Astrocyte of the spinal cord (primary cell): ENCODE measurements at regions not wholly inside any gene's neighbourhood (a gene's known extent, or its start where the extent isn't known, plus 50 kb on each side); places are given as distances from the start of the nearest gene placed in this dataset.

ENCODE experiments used
- DNase-seq: peaks from one replicate; pipeline ENCODE4 v3.0.0; 2011; ENCODE audit warnings: low read depth, low spot score
- H3K4me3 ChIP-seq: 2 replicates; pipeline ENCODE4 v1.5.1; 2011; ENCODE audit warnings: low read depth, mild to moderate bottlenecking, low read length, moderate library complexity
- in situ Hi-C: cut with HindIII; loops from 2 replicates; pipeline ENCODE4 v1.10.0; 2017; ENCODE audit warnings: low sequenced_read_pairs
- TF ChIP-seq, protein P1 (sequence below): IDR thresholded peaks from 2 replicates; pipeline ENCODE4 v1.5.1; 2012; ENCODE audit warnings: low read depth, mild to moderate bottlenecking, low read length, inconsistent platforms

DNA sequence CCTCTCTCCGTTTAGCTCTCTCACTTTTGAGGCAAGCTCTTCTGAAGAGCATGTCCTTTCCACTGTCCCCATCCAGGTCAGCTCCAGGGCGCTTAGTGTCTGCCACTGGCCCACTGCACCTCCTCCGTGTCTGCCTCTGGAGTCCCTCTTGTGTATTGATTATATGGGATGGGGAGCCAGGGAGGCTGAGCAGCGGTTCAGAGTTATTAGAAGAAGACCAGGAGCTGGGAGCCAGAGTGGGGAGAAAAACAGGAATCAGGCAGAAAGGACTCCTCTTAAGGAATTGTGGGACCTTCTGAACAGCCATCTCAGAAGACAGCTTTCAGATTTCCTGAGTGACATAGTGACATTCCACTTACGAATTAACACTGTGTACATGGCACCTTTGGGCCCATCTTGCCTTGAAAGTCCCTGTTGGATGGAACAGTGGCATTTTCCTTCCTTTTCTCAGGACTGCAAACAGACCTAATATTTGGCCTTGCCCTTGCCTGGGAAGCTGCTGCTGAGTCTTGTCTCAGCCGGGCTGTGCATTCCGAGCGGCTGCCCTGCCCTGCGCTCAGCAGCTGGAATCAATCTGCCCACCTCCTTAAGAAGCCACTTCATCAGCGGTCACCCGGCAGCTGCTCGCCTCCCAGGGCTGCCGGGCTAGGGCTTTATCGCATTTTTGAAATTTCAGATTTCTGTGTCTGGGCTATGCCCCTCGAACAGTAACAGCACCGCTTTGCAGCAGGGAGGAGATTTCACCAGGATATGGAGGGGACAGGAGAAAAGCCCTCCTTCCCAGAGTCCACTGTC is 81.1 kb upstream of the PRKG1 start:
- TF ChIP-seq, protein P1, sequence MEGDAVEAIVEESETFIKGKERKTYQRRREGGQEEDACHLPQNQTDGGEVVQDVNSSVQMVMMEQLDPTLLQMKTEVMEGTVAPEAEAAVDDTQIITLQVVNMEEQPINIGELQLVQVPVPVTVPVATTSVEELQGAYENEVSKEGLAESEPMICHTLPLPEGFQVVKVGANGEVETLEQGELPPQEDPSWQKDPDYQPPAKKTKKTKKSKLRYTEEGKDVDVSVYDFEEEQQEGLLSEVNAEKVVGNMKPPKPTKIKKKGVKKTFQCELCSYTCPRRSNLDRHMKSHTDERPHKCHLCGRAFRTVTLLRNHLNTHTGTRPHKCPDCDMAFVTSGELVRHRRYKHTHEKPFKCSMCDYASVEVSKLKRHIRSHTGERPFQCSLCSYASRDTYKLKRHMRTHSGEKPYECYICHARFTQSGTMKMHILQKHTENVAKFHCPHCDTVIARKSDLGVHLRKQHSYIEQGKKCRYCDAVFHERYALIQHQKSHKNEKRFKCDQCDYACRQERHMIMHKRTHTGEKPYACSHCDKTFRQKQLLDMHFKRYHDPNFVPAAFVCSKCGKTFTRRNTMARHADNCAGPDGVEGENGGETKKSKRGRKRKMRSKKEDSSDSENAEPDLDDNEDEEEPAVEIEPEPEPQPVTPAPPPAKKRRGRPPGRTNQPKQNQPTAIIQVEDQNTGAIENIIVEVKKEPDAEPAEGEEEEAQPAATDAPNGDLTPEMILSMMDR: no peak
- in situ Hi-C loops: no loop called here
- H3K4me3 ChIP-seq: no peak overlapping the region
- DNase-seq: no peak

DNA sequence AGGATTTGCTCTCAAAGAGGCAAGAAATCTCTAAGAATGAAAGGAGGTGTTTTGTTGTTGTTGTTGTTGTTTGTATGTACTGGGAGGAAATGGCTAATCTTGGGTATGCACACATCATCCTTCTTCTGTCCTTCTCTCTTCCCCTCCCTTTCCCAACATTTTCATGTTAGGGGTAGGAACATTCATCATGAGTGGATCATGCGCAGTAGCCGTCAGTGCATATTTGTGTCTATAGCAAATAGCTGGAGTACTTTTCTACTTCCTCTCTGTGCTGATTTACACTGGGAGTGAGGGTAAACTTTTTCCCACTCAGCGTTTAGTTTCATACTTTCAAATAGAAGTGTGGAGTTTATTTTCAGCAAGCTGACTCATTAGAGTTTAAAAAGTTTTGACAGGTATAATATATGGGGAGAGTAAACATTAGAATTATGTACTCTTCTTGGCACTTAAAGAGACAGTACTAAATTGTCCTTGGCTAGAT is 80.5 kb upstream of the PRKG1 start:
- no peak overlapping the region for H3K4me3 ChIP-seq
- no peak for DNase-seq
- TF ChIP-seq, protein P1: no peak
- in situ Hi-C loops: no loop called here

DNA sequence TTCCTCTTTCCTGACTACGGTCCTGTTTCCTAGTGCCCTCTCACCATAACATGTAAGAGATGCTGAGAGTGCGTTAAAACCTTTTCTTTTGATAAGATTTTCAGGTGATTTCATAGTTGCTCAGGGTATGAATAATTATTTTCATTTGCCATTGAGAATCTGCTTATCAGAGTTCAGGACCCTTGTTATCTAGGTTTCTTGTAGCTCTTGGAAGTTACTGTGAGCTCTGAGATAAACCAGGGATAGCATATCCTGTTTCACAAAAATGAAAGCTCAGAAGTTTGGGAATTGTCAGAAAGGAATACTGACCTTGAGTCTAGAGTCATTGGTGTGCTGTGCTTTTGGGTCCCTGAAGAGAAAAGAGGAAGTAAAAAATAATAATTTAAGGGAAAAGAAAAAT is 76.8 kb upstream of the PRKG1 start:
- no peak overlapping the region for H3K4me3 ChIP-seq
- in situ Hi-C loops: no loop called here
- DNase-seq: no peak
- TF ChIP-seq, protein P1: no peak

DNA sequence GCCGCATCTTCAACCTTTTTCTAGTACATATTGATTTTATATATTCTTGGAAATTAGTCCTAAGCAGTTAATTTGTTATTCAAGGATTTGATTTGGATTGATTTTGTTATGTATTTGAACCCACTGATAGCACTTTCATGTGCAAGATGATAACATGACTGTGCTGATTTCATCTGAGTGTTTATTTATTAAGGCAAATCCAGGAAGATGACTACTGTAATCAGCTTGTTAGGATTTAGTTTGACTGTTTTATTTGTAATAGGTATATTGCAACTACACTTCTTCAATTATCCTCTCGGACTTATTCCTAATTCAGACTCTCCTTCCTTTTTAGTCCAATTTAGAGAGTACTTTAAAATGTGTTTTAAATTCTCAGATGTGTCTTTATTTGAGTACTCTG is 75.1 kb upstream of the PRKG1 start:
- in situ Hi-C loops: no loop called here
- H3K4me3 ChIP-seq: no peak overlapping the region
- TF ChIP-seq, protein P1: no peak
- no peak for DNase-seq

DNA sequence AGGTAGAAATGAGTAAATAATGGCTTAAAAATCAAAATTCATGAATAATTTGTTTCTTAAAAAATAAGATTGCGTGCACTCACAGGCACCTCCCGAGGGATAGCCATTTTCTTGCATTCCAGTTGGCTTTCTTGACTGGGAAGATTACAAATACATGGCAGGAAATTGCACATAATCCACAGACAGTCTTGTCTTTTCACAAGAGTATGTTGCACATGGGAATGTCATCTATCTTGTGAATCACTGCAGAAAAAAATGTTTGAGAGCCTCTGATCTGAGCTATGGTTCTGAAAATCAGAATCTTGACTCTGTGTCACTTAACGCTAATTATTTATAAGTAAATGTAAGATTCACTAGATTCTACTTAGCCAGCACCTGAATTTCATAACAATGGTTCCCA is 74.1 kb upstream of the PRKG1 start:
- H3K4me3 ChIP-seq: no peak overlapping the region
- TF ChIP-seq, protein P1: no peak
- in situ Hi-C loops: no loop called here
- DNase-seq: peak; percentile 40

DNA sequence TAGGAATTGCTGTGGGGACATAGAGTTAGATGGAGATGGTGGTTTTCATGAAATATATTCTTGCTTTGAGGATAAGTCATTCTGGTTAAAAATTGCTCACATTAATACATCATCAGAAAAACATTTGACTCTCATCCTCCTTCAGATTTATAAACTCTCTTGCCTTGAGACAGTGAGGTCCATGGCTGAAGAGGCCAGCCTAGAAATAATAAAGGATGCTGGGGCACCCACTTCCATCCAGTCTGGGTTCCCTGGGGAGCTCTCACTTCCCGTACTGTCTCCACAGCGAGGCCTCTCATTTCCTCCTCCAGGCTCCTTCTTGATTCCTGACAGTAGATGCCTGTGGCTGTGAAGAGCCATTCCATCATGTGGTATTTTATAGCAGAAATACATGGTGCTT is 73.3 kb upstream of the PRKG1 start:
- in situ Hi-C loops: no loop called here
- DNase-seq: no peak
- TF ChIP-seq, protein P1: no peak
- H3K4me3 ChIP-seq: no peak overlapping the region
